ENCODE measurements at regions not wholly inside any gene's neighbourhood (a gene's known extent, or its start where the extent isn't known, plus 50 kb on each side); places are given as distances from the start of the nearest gene placed in this dataset.
"Not testable (repeated sequence)": the region's sequence is repeated elsewhere in the genome, so short reads cannot be mapped to it uniquely, and the experiment has no call there.

DNA sequence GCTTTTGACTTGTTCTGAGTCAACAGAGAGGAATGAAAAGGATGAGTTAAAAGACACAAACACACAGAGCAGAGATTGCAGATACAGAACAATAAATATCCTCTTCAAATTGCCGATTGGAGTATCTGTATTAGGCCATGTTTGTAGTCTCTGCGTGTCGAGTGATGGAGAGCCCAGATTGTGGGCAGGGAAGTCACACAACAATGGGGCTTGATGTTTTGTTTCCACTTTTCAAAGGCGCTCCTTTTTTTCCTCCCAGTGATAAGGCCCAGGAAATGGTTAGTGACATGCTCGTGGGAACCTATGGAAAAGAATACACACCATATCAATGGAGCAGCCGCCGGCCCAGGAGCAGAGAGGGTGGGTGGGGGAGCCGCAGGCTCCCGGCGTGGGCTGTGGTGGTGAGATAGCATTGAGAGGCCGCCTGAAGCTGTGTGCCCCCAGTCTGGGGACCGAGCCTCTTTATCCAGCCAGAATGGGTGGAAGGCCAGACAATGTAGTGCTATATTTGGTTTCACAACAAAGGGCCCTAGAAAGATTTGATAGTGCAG lies 555.9 kb downstream of the INSC start:
- DNase-seq = no peak

DNA sequence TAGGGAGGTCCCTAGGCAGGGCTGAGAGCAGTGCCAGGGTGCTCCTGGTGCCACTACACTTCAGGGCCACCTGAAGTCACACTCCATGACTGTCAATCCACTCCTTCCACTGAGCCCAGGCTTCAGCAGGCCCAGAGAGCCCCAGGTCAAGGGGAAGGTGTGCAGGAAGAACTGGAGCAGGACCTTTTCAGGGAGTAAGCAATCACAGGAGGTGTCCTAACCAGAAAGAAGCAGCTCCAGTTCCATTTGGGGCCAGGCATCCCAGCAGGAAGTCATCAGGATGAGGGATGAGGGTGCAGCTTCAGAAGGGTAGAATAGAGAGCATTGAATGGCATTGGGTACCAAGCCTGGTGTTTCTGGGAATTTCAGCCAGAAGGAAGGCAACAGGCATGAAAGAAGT lies 556.5 kb downstream of the INSC start:
- no peak for DNase-seq

DNA sequence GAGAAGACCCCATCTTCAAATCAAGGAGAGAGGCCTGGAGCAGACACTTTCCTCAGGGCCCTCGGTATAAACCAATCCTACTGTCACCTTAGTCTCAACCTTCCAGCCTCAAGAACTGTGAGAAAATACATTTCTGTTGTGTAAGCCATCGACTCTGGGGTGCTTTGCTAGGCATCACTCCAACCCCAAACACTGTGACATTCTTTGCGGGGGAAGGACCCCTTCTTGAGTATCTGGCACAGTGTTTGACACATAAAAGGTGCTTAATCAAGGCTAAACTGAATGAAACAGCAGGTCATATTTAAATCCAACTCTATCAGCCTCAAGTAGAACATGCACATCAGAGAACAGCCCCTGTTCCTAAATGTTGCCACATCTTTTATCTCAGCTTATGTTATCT lies 558.1 kb downstream of the INSC start:
- no peak for DNase-seq

DNA sequence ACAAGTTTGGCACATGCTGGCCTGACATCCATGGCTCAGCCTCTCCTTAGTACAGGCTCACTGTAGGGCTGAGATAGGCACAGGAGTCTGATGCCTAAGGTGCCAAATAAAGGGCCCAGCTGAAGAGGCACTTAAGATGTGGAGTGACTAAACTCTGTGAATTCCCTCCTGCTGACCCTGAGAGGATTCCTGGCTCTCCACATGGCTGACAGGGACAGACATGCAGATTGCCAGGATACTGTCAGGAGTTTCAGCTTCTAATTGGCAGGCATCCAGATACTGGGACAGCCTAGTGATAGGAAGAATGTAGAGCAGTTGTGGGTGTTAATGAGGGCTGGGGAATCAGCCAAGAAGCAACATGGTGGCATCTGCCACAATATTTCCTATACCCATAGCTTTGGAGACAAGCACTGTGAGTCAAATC lies 558.7 kb downstream of the INSC start:
- DNase-seq = no peak

DNA sequence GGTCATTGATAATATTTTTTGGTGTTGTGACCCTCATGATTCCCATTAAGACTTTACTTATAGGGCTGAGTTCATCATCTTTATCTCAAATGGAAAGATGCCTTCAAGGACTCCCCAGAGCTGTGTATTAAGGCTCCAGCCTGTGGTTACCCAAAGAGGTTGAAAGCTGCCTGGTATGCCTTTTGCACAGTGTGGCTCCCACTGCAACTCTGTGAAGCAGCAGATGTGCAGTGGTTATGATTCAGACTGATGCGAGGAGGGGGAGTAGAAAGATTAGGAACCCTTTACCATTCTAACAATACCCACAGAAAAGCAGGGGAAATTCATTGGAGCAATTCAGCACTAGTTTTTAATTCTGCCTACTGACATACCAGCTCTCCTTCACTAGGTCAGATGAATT lies 560.0 kb downstream of the INSC start:
- no peak for DNase-seq

DNA sequence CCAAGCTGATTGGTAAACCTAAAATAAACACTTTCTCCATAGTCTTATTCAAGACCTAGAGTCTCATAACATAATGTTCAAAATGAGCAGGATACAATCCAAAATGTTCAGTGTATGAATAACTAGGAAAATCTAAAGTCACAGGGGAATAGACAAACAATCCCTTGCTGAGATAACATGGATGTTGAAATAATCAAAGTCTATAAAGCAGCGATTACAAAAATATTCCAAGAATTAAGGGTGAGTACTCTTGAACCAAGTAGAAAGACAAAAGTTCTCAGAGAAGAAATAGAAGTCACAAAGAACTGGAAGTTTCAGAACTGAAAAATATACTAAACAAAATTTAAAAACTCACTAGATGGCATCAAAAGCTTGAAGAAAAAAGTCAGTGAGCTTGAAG lies 561.0 kb downstream of the INSC start:
- DNase-seq = no peak

DNA sequence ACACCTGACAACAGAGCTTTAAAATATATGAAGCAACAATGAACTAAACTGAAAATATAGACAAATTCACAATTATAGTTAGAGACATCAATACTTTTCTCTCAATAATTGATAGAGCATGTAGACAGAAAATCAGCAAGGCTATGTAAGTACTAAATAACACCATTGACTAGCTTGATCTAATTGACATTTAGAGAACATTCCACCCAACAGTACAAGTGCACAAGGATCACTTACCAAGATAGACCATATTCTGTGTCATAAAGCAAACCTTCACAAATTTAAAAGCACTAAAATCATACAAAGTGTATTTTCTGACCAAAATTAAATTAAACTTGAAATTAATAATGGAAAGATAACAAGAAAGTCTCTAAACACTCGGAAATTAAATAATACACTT lies 562.5 kb downstream of the INSC start:
- no peak for DNase-seq

DNA sequence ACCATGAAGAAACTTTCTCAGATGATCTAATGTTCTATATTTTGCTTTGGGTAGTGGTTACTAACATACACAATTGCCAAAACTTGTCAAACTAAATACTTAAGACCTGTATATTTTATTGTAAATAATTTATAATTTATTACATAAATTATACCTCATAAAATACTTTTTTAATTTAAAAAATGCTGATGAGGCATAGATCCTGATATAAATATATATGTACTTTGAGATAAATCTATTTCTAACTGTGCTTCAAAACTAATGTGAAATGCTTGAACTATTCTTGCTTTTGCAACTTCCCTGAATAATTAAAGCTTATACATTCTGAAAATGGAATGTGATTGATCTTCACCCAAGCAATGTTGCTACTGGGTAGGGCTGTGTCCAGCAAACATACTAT lies 568.8 kb downstream of the INSC start:
- DNase-seq = no peak

DNA sequence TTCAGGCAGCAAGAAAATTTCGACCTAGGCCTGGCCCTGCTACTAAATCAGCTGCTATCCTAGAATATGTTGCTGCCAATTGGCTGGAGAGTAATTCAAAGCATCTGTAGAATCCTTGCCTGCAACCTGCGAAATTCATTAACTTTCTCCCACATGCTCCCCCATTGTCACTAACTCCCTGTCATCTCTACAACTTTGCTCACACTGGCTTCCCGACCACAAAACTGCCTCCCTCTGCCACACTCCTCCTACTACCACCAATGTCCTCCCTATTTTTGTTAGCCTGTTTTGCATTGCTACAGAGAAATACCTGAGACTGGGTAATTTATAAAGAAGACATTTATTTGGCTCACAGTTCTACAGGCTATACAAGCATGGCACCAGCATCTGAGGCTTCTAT lies 570.6 kb downstream of the INSC start:
- DNase-seq = no peak

DNA sequence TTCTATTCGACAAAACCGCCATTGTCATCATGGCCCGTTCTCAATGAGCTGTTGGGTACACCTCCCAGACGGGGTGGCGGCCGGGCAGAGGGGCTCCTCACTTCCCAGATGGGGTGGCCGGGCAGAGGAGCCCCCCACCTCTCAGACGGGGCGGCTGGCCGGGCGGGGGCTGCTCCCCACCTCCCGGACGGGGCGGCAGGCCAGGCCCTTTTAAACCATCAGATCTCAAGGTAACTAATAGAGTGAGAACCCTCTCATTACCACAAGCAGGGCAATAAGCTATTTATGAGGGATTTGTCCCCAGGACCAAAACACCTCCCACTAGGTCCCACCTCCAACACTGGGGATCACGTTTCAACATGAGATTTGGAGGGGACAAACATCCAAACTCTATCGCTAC lies 571.5 kb downstream of the INSC start:
- DNase-seq = not testable (repeated sequence)

DNA sequence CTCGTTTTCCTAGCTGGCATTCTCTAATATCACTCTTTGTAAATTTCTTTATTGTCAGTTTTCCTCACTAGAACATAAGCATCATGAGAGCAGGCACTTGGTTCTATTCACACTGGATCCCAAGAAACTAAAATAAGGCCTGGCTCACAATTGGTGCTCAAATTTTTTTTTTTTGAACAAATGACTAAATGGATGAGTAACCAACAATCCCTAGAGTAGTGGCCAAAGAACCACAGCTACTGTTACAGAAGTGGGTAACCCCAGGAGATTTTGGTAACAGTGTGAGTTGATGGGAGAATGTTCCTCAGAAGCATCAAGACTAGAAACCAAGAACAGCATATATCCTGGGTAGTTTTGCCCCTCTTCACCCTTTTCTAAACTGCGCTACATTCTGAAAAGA lies 572.6 kb downstream of the INSC start:
- DNase-seq = no peak

DNA sequence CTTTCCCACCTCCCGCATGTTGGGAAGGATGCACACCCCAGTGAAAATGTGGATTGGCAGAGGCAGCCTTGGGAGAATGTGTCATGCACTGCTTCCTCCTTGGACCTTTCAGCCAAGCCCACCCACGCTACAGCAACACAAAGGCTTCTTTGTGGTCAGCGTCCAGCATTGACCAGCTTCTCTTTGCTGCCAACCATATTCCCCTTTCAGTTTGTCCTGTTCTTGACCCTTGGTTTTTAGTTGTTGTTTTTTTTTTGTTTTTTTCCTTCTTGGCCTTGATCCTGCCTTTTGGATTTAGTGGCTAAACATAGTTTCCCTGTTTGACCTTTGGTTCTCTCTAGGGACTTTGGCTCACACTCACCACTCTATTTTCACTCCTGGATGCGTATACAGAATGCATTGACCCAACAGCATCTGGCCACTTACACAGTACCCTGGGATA lies 573.6 kb downstream of the INSC start:
- no peak for DNase-seq

DNA sequence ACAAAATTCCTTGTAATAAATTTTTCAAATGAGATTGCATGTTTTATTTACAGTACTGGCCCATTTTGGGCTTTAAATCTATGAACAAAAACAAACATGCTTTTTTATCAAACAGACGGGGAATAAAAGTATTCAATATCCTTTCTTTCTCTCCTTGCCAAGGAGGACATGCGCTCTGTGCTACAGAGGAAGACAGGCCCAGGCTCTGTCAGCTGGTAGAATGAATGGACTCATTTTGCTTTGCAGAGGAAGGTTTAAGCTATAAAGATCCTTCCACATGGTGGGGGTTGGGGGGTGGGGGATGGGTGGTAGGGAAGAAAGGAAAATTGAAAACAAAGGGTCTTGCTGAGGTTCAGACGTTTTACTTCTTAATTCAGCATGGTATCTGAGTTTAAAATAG lies 575.6 kb downstream of the INSC start:
- no peak for DNase-seq

DNA sequence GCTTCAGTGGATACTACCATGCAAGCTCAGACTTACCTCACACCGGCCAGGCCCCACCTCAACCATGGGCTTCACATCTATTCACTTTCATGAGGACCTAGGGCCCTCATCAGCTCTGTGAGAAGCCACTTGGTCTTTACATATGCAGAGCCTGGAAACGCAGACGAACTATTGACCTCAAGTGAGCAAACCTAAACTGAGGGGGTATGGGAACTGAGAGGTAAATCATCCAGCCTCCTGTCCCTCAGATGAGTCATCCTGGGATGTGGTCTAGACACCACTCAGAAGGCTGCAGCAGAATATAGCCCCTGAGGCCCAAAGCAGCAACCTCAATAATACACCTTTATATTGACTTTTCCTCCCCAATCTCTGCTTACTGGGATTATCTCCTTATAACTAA lies 578.0 kb downstream of the INSC start:
- DNase-seq = no peak

DNA sequence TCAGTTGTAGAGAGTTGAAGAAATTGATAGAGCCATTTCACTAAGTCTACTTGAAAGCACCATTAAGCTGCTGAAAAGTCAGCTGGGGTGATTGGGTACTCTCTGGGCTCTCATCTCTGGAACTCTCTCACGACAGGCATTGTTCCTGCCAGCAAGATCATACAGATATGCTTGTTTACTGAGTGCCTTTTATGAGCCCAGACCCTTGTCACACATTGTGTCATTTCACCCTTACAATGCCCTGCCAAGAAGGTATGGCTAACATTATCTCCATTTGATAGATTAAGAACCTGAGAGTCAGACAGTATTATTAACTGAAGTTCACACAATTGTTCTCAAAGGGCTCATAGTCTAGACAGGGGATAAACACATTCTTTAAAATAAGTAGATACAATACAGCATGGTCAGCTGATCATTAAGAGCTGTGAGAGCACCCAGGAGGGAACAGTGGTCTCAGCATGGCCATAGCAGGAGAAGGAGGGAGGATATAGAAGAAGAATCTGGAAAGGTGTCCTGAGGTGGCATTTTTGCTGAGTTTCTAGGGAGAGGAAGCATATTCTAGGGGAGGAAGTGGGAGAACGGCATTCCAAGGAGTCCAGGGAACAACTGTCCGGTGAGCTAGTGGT lies 580.5 kb downstream of the INSC start:
- DNase-seq = no peak

DNA sequence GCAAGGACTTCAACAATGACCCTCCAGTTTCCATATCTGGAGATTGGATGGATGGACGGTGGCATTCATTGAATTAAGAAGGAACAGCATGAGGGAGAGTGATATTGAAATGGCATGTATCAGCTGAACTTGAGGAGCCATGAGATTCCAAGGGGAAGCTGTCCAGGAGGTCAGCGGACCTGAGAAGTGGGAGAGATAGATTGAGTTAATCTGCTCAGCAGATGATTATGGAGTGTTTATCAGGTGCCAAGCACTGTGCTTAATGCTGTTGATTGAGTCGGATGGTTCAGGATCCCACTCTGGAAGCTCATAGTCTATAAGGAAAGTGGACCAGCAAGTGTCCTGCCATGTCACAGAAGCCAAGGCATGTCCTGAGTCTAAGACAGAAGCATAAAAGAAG lies 581.3 kb downstream of the INSC start:
- no peak for DNase-seq

DNA sequence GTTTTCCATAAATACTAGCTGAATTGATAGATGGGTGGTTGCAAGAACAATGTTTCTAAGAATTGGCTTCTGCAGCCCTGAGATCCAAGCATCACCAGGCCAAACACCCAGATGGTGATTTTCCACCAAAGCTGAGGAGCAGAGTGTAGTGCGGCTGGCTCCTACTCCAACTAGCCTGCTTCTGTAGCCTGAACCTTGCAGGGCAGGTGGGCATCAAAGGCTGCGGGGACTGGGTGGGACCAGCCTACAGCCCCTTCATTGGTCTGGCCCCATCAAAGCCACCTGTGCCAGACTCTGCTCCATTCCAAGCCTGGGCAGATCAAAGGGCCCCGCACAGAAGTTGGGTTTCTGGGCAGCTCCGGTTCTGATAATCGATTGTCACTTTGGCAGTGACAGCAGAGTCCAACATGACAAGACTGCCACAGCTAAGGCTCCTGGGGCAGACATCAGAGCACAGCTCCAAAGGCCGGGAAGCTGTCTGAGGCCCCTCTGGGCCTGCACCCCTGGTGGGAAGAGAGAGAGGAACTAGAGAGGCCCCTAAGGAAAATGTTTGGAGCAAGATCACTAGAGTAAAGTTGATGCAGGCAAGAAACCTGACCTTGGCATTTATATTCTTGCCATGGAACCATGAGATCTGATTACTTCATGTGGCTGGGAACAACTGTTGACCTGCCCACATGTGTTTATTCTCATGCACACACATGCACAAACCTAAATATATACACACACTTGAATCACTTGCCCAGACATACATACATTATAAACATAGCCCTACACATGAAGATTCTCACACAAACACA lies 582.9 kb downstream of the INSC start:
- no peak for DNase-seq

DNA sequence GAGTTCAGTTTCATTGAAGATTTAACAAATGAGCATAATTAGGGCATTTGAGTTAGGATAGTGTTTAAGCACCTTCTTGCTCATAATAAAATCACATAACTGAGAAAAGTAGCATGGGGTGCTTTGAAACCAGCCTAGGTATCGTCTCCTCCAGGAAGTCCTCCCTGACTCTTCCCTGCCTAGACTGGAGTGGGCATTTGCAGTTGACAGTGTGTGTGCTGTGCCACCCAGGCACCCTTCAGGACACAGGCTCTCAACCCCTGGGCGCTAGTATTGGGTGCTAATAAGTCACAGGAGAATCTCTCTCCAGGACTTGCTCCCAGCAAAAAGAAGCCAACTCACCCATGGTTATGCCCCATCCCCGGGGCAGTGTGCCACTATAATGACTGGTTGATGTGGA lies 584.1 kb downstream of the INSC start:
- DNase-seq = no peak

DNA sequence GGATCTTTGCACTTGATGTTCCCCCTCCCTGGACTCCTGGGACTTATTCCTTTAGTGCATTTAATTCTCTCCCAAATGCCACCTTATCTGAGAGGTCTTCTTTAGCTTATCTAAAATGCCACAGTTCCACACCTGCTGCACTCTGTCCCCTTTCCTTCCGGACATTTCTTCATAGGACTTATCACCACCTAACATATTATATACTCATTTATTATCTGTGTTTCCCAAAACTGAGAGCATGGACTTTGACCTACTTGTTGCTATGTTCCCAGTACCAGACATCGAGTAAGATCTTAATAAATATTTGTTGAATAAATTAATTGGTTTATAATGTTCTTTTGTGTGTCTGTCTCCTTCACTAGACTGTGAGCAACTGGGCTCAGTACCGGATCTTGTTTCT lies 585.3 kb downstream of the INSC start:
- DNase-seq = no peak

DNA sequence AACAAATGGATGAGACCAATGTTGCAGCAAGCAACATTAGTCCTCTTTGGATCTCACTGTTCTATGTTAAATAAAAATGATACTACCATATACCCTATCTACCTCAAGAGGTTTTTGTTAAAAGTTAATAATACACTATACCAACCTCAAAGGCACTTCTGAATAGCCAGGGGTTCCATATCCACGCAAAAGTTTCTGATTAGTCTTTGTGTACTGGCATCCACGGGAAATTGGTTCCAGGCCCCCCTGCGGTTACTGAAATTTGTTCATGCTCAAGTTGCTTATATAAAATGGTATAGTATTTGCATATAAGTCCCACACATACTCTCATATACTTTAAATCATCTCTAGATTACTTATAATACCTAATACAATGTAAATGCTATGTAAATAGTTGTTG lies 585.7 kb downstream of the INSC start:
- no peak for DNase-seq

DNA sequence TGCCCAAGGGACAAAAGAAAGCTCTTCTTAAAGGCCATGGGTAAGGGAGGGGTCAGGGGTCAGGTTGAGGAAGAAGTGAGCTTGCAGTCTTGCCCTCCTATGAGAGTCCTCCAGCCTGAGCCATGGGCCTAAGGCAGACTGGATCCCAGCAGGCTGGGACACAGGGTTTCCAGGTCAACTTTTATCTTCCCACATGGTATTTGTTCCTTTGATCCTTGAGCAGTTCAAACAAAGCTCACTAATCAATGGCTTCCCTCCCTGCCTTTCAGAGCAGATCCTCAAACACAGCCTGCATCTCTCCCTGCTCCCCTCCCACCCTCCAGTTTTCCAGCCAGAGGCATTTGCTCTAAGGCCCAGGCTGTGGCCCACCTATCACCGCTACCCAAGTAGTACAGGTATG lies 589.3 kb downstream of the INSC start:
- DNase-seq = no peak

DNA sequence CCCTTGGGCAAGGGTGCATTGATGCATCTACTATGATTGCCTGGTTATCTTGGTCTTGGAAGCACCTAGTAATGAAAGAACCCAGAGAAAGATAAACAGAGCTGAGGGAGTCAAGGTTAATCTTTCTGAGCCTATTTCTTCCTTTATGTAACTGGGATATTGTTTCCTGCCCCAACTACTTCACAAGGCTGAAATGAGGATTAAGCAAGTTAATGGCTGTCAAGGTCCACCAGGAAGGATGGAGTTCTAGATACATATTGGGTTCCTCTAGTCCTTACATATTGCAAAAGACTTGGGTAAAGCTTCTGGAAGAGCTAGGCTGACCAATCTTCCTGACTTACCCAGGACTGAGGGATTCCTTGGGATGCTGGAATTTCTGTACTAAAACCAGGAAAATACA lies 589.8 kb downstream of the INSC start:
- DNase-seq = no peak

DNA sequence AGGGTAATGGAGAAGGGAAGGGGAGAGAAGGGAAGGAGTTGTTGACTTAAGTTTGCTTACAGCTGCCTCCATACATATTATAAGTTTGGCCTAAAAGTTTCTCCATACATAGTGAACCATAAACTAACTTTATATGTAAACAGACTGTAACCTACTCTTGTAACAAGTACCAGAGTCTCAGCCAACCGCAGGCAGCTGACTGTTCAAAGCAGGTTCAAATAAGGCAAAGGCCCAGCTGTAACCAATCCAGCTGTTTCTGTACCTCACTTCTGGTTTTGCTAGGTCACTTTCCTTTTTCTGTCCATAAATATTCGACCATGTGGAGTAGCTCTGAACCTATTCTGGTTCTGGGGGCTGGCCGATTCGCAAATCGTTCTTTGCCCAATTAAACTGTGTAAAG lies 591.2 kb downstream of the INSC start:
- DNase-seq = no peak

DNA sequence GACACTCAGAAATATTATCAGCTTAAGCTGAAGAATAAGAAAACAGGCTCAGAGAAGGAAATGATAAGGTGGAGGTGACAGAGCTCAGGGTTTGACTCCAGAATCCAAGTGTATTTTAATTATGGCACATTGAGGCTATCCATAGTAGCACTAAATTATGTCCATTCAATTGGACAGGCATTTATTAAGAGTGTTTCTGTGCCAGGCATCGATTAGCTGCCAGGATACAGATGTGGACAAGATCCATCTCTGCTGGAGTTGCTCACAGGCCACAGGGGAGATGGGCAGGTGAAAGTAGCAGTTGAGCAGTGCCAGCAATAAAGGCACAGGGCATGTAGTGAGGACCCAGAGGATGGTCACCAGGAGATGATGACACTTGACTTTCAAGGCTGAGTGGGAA lies 592.5 kb downstream of the INSC start:
- no peak for DNase-seq

DNA sequence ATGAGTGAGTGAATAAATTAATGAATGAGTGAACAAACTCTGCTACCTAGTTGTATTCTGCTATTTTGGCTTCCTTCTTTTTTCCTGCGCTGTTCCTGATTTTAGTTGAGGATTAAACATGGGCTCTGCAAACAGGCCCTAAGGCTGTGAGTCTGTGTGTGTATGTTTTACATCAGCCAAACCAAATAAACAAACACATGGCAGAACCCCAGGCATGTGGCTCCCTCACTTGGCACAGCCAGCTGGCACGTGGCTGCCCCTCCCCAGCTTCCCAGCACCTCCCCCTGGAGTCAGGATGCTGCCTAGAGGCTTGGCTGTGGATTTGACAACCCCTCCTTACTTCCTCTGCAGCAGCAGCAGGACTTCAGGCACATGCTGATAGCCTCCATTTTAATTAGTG lies 593.2 kb downstream of the INSC start:
- no peak for DNase-seq
